Liver (tissue), 3 donors: ENCODE measurements at regions not wholly inside any gene's neighbourhood (a gene's known extent, or its start where the extent isn't known, plus 50 kb on each side); places are given as distances from the start of the nearest gene placed in this dataset.

Experiments
- CTCF ChIP-seq: fragments of 150-350 bp; IDR thresholded peaks from 2 replicates; pipeline ENCODE4 v1.5.1; 2017; ENCODE audit warnings: improper control_type of control experiment, low read depth, low read length; ENCODE audit not compliant: missing input control
- RAD21 ChIP-seq, 2 donors: IDR thresholded peaks; 2 replicates each; pipeline ENCODE4 v1.6.1; 2016; ENCODE audit warnings: antibody characterized with exemption in 2 of 2, mild to moderate bottlenecking in 2 of 2
- REST ChIP-seq: IDR thresholded peaks from 2 replicates; pipeline ENCODE4 v1.6.1; 2016; ENCODE audit warnings: antibody characterized with exemption, mild to moderate bottlenecking
- YY1 ChIP-seq: IDR thresholded peaks from 2 replicates; pipeline ENCODE4 v1.6.1; 2016; ENCODE audit warnings: antibody characterized with exemption, mild to moderate bottlenecking
- ZBTB33 ChIP-seq: IDR thresholded peaks from 2 replicates; pipeline ENCODE4 v1.6.1; 2016; ENCODE audit warnings: antibody characterized with exemption
- donor health status: healthy.
- donor health status: healthy.

GRCh38 chr9:80082213-80082612 is 510.4 kb downstream of the TLE4 start:
- no peak for TF ChIP-seq CTCF
- TF ChIP-seq YY1 = no peak
- no peak for TF ChIP-seq ZBTB33
- TF ChIP-seq RAD21 (IDR thresholded peaks at IDR 0.05) = no peak
- TF ChIP-seq REST = no peak
